Activated CD8-positive, alpha-beta memory T cell treated with anti-CD3 and anti-CD28 coated beads for 36 hours (primary cell): ENCODE measurements at regions not wholly inside any gene's neighbourhood (a gene's known extent, or its start where the extent isn't known, plus 50 kb on each side); places are given as distances from the start of the nearest gene placed in this dataset.
"Not testable (repeated sequence)": the region's sequence is repeated elsewhere in the genome, so short reads cannot be mapped to it uniquely, and the experiment has no call there.

Experiments used
- CTCF ChIA-PET: fragments of 350-600 bp; sonication (Branson Sonifier 250); formaldehyde crosslinking; loops from one replicate; lab custom pipeline; 2021; ENCODE audit warnings: antibody characterized with exemption; lab: Charles Lee
- POLR2A ChIA-PET: fragments of 350-600 bp; sonication (Branson Sonifier 250); formaldehyde crosslinking; loops from one replicate; lab custom pipeline; 2021; ENCODE audit warnings: antibody characterized with exemption; lab: Charles Lee

DNA sequence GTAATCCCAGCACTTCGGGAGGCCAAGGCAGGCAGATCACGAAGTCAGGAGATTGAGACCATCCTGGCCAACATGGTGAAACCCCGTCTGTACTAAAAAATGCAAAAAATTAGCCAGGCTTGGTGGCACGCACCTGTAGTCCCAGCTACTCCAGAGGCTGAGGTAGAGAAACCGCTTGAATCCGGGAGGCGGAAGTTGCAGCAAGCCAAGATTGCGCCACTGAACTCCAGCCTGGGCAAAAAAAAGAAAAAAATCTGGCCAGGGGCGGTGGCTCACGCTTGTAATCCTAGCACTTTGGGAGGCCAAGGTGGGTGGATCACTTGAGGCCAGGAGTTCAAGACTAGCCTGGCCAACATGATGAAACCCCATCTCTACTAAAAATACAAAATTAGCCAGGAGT lies 722.7 kb downstream of the FSCB start:
- POLR2A ChIA-PET, CTCF ChIA-PET: not testable (repeated sequence)

DNA sequence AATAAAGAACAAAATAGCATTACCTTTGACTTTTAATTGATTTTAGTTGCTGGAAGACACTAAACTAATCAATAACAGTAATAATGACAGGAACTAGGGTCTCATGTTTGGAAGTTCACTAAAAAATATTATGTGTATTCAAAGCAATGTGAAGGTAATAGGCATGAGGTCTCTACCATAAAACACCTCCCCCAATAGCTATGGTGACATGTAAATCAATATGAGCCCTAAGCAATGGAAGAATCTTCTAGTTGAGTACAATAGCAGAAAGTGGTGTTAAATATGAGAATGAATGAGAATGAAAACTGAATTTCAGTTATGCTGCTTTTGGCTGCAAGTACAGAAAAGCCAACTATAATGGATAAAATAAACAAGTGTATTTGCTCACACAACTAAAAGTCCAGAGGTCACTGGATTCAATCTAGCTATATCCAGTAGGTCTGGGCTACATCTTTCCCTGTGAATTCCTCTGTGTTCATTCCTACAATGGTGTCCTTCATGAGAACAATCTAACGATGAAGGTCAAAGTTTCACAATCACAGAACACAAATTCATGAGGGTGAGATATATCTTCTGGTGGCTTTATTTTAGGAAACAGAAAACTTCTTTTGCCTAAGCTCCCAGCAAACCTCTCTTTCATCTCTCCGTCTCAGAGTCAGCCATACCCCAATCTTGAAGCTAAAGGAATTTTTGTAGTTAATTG lies 728.0 kb downstream of the FSCB start:
- CTCF ChIA-PET, result no interaction called here

DNA sequence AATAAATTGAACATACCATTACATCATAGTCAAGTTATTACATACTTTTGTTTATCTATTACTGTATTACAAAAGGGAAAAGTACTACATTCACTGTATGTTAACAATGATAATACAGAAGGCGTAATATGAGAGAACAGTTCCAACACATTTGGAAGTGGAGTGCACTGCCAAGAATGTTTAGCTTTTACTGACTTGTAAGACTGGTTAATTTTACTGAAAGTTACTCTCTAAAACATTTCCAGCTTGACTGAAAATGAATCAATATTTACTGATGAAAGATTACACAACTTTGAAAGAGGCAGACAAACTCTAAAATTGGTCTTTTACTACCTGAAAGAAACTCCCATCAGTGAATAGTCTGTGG lies 728.5 kb downstream of the FSCB start:
- CTCF ChIA-PET, result no interaction called here
- POLR2A ChIA-PET, result no interaction called here

More for the DNA sequence above, 728.0 kb downstream of the FSCB start:
- POLR2A ChIA-PET, result no interaction called here

DNA sequence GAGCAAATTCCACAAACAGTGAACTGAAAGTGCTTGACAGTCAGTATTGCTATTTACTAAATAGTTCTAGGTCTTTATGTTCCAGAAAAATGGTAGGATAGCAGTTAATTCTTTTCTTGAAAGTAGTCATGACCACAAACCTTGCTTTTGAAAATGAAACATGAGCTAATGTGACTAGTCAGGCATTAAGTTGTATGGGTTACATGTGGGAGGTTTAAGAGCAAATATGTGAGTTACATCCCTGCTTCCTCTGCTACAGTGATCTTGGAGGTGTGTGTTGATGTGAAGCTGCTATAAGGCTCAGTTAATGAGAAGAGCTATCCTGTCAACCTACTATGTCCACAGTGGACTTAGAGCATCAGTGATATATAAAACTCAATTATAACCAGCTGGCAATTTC lies 741.6 kb downstream of the FSCB start:
- CTCF ChIA-PET, result no interaction called here
- POLR2A ChIA-PET, result no interaction called here

DNA sequence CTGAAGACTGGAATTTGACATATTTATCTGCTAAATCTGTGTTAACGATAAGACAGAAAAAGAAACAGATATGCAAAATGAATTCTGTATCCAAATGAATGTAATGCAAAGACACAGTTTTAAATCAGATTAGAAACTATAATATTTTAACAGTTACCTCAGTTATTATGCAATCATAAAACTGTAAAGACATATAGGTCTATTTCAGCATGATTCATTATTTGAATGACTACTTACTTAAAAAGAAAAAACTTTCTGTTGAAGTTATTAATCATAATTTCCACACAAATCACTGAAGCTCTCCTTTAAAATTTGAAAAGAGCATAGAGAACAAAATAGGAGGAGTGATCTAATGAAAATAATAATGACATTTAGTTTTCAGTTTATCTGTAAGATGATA lies 742.6 kb downstream of the FSCB start:
- ChIA-PET POLR2A (no interaction called here), CTCF (no interaction called here)

DNA sequence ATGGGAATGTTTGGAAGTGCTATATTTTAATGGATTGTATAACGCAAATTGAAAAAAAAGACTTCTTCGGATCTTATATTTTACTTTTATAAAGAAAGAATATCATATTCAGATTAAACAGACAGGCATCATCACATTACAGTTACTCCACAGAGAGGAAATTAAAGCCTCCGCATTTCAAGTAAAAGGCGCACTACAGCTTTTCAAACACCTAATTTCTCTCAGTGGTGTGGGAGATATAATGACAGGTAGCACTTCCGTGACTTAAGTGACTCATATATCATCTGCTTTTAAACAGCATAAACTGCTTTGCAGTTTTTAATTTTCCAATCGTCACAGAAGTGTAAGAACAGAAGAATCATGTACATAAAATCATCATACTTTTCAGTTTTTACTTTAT lies 751.4 kb downstream of the FSCB start:
- CTCF ChIA-PET, result no interaction called here
- POLR2A ChIA-PET, result no interaction called here

DNA sequence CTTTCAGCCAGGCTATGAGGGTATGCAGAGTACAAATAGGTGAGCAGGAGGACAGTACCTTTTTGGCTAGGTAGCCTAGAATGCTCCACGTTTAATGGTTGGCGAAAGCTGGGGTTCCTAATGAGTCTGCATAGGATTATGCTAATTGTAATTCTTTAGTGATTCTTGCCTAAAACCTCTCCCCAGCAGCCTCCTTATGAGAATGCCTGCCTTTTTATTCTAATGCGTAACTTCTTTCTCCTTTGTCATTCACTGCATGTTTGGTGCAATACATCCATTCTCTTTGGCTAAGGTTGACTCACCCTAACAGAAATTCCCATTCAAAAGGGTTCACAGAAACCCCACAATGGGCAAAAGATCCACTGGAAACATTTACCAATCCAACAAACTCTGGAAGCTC lies 752.2 kb downstream of the FSCB start:
- ChIA-PET POLR2A (no interaction called here), CTCF (no interaction called here)

DNA sequence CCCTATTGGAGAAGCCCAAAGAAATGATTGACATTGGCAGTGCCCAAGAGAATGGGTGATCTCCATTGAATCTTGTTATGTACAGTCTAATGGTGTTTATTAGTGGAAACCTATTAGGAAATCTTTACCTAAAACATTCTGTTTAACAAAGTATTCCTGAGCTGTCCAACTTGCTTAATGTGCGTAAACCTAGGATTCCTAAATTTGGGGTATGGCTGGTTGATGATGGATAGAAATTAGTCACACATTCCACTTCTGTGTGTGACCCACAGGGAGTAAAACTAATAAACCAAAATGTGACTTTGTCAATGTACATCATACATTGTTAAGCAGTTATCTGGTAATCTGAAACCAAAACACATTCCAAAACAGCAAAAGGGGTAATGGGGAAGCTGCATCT lies 761.3 kb downstream of the FSCB start:
- ChIA-PET CTCF (no interaction called here), POLR2A (no interaction called here)

DNA sequence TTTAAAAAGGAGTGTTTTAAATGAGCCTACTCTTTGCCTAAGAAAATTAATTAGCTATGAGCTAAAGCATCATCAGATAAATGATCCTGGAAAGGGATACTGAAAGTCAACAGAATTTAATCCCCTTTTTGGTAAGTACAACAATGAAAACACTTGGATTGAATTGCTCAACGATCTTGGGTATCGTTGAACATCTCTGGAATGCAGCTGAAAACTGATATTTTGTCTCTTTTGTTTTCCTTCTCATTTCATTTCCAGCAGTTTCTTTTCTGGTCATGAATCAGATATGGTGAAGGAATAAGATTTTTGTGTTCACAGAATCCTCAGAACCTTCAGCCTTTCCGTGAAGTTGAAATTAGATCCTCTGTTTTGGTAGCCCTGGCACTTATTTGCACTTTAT lies 771.2 kb downstream of the FSCB start:
- POLR2A ChIA-PET, result no interaction called here

DNA sequence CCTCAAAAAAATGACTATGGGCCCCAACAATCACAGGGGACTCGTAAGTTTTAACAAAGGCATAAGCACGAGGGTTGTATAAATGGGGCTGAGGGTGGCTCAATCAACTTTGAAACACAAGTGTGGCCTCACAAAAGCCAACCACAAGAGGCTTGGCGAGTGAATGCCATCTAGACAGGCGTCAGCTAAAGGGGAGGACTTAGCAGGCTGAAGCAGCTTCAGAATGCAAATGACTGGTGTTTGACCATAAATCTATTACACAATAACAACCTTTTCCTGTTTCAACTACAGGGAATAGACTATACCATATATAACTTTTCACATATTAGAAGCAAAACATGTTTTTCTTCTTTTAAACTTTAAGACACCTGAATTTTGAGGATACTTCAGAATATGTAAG lies 777.9 kb downstream of the FSCB start:
- POLR2A ChIA-PET, result no interaction called here
- CTCF ChIA-PET, result no interaction called here

More for the DNA sequence above, 771.2 kb downstream of the FSCB start:
- CTCF ChIA-PET, result no interaction called here

DNA sequence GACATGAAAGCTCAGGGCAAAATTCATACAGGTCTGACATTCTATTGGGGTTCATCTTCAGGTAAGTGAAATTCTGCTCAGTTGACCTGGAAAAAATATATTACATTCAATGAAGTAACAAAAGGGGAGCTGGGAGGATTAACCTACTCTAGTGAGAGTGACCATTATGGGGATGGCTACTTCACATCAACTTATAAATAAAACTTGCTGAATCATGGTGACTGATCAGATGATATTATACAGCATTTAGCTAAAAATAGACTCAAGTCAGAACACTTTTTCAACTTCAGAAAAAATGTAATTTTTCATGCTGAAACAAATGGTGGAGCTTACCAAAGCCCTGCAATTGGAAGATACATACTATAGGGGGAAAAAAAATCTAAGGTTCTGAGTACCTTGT lies 800.2 kb downstream of the FSCB start:
- CTCF ChIA-PET, result no interaction called here
- POLR2A ChIA-PET, result no interaction called here

DNA sequence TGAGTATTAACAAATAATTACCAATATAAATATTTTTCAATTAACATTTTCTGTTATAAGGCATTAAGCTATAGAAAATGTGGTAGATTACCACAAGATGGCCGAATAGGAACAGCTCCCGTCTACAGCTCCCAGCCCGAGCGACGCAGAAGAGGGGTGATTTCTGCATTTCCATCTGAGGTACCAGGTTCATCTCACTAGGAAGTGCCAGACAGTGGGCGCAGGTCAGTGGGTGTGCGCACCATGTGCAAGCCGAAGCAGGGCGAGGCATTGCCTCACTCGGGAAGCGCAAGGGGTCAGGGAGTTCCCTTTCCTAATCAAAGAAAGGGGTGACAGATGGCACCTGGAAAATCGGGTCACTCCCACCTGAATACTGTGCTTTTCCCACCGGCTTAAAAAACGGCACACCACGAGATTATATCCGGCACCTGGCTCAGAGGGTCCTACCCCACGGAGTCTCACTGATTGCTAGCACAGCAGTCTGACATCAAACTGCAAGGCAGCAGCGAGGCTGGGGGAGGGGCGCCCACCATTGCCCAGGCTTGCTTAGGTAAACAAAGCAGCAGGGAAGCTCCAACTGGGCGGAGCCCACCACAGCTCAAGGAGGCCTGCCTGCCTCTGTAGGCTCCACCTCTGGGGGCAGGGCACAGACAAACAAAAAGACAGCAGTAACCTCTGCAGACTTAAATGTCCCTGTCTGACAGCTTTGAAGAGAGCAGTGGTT lies 808.4 kb downstream of the FSCB start:
- POLR2A ChIA-PET, CTCF ChIA-PET: not testable (repeated sequence)

DNA sequence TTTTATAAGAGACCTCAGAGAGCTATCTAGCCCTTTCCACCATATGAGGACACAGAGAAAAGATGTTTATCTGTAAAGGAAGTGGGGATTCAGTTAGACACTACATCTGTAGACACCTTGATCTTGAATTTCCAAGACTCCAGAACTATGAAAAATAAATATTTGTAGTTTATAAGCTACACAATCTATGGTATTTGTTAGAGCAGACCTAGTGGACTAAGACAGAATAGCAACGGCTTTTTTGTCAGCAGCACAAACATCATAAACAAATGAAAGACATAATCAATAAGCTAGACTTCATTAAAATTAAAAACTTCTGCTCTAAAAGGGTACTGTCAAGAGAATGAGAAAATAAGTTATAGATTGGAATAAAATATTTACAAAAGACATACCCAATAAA lies 810.1 kb downstream of the FSCB start:
- CTCF ChIA-PET, result no interaction called here
- POLR2A ChIA-PET, result no interaction called here

DNA sequence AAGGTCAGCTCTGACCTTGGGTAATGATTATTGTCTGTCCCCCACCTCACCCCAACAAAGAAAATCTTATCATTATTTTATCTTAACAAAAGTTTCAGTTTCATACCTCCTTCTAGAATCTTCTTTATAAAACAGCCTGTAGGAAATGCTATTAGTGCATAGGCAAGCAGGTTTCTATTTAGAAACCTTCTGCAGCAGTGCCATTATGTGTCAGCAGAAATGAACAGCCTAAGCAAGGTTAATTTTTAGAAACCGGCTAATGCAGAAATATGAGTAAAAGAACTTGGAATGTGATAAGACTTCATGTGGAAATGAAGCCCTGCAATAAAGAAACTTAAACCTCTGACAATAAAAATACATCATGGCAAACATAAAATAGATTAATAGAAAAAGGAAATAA lies 814.4 kb downstream of the FSCB start:
- ChIA-PET CTCF (no interaction called here), POLR2A (no interaction called here)

DNA sequence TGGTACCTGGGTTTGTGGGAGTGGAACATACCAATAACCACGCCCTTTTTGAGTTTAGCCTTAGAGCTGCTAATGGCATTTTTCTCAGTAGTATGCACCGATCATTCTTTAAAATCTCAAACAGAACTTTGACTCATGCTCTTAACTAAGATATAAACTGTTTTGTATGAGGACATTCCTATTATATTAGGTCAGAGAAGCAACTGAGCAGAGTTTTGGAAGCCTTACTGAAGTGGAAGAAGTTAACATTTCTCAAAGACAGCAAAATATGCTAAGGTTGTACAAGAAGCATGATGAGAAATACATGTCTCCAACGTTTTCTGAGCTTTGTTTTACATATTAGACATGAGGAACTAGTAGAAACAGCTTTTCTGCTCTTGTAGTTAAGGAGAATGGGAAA lies 819.2 kb downstream of the FSCB start:
- ChIA-PET POLR2A (no interaction called here), CTCF (no interaction called here)

DNA sequence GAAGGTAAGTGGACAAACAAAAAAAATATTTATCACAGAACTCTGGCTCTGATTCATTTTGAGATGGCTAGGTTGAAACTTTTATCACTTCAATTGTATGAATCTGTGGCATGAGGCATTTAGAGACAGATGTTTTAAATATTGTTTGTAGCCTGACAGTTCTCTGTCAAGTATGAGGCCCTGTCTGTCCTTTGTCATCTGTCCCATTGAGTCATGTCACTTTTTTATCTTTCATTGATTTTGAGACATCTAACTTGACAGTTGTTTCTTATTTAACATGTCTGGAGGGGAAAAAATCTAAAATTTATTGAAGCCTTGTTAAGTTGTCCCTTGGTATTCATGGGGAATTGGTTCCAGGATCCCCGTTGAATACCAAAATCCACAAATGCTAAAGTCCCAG lies 829.5 kb downstream of the FSCB start:
- ChIA-PET POLR2A (no interaction called here), CTCF (no interaction called here)

DNA sequence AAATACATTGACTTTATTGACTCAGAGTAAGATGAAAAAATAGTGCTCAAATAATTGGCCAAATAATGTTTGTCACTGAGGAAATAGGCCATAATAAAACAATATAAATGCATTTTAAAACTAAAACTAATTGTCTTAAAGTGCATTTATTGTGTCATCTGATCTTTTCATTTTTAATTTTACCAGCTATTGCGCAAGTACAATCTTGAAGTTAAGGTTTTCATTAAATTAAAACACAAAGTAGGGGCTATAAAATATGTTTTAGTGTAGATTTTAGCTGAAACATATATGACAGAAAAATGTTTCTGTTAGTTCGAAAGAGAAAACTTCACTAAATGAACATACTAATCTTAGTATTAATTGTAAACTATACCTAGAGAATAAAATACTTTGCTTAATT lies 832.8 kb downstream of the FSCB start:
- POLR2A ChIA-PET, result no interaction called here
- CTCF ChIA-PET, result no interaction called here

DNA sequence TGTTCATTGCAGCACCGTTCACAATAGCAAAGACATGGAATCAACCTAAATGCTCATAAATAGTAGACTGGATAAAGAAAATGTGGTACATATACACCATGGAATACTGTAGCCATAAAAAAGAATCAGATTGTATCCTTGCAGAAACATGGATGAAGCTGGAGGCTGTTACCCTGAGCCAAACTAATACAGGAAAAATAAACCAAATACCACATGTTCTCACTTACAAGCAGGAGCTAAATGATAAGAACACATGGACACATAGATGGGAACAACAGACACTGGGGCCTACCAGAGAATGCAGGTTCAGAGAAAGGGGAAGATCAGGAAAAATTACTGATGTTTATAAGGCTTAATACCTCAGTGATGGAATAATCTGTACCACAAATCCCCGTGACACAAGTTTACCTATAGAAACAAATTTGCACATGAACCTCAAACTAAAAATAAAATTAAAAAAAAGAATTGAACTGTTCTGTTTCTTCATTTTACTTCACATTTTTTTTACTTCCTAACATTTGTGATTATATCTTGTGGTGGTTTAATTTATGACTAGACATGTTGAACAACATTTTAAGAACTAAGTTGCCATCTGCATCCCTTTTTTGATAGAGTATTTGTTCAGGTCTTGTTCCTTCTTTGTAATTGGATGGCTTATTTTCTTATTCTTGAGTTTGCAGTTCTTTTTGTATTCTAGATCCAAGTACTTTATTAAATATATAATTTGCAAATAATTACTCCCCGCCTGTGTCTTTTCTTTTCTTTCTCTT lies 835.2 kb downstream of the FSCB start:
- ChIA-PET POLR2A (no interaction called here), CTCF (no interaction called here)

DNA sequence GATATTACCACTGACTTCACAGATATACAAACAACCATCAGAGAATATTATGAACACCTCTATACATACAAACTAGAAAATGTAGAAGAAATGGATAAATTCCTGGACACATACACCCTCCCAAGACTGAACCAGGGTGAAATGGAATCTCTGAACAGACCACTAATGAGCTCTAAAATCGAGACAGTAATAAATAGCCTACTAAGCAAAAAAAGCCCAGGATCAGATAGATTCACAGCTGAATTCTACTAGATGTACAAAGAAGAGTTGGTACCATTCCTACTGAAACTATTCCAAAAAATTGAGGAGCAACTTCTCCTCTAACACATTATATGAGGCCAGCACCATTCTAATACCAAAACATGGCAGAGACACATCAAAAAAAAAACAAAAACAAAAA lies 837.7 kb downstream of the FSCB start:
- ChIA-PET CTCF (no interaction called here), POLR2A (no interaction called here)

DNA sequence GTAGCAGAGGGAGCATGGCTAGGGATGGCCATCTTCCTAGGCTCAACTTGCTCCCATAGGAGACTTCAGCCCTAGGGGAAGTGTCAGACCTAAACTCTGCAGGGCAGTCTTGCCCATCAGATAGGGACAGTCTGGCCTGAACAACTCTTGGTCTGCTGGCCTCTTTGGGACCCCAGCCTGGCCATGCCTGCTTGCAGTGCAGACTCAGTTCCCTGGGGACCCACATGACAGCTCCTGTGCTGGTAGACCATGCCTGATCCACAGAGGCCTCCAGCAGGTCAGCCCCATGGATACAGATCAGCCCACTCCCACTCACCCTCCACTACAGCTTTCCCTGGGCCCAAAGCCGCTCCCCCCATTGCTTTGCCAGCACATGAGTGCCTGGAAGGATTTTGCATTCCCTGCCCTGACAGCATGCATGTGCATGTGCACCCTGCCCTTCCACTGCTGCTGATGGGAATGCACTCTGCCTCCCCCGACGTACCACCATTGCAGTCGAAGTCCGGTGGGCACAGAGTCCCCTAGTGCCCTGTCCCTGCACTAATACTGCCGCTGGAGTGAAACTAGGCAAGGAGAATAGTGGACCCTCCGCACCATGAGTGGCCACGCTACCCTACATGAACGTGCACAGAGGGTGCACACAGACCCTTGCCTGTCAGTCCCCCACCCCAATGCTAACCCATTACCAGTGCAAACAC lies 841.4 kb downstream of the FSCB start:
- ChIA-PET POLR2A (no interaction called here), CTCF (no interaction called here)
